Stimulated activated CD8-positive, alpha-beta memory T cell treated with anti-CD3 and anti-CD28 coated beads, Interleukin-4, amount 100 ng/mL, for 24 hours (primary cell): ENCODE measurements at regions not wholly inside any gene's neighbourhood (a gene's known extent, or its start where the extent isn't known, plus 50 kb on each side); places are given as distances from the start of the nearest gene placed in this dataset.

Experiments
- DNase-seq: peaks from one replicate; pipeline ENCODE4 v3.0.0-alpha.2; 2020; ENCODE audit warnings: low read depth

DNA sequence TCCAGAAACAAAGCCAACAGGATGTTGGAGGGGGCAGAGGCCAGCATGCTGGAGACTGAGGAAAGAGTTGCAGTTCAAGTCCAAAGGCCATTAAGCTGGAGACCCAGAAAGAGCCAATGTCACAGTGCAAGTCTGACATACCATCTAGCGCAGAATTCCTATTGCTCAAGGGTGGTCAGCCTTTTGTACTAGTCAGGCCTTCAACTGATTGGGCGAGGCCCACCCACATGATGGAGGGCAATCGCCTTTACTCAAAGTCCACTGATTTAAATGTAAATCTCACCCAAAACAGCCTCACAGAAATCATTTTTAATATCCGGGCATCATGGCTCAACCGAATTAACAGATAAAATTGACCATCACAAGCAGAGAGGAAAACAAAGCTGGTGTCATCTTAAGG lies 113.9 kb downstream of the RCN1 start:
- DNase-seq, result no peak

- DNase-seq, result no peak
Measured at GRCh38 chr11:32210556-32210955, 119.7 kb downstream of the RCN1 start.

DNA sequence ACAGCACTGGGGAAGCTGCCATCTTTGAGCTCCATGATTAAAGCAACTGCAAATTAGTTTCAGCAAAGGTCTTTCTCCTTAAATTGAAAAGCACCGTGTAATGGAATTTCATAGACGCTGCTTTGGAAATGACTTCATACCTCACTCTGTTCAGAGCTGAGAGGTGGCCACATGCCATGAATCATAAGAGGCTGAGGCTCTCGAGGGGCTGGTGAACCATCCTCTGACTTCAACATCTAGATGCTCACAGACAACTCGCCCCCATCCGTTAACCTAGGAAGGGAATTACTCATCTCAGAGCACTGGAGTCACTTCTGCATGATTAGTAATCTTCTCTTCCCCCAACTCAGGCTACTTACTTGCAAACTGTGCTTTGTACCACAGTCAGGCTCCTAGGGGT lies 122.3 kb downstream of the RCN1 start:
- DNase-seq, result no peak

DNA sequence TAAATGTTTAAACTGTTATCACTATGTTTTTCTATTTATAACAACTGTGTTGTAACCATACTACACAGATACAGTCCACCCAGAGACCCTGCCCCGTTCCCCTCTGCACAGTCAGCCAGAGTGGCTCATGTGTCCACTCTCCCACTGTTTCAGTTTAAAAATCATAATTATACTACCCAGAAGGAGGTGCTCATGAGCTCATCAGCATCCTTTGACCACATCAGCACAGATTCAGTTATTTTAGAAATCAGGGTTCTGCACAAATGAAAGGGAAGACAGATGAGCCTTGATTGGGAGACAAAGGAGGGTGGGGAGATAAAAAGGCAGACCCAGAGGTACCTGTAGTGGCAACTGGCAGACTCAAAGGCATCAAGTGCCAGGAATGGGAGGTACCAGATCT lies 124.3 kb downstream of the RCN1 start:
- DNase-seq, result no peak

GRCh38 chr11:32216749-32217148 lies 125.9 kb downstream of the RCN1 start:
- DNase-seq, result no peak

DNA sequence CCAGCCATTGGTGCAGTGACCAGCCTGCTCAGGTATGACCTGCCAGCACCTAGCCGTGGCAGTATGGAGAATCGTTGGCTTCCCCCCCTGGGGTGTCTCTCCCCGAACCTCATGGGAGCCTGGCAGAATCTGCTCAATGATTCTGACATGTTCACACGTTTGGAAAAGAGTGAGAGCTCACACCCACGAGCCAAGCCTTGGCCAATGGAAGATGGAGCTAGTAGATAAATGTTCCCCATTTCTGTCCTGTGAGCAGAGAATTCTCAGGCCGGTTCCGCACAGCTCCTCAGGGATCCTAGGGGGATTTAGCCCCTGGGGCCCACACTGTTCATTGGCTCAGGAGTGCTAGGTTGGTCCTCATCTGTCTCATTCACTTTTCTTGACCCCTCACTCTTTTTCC lies 128.4 kb downstream of the RCN1 start:
- no peak for DNase-seq

DNA sequence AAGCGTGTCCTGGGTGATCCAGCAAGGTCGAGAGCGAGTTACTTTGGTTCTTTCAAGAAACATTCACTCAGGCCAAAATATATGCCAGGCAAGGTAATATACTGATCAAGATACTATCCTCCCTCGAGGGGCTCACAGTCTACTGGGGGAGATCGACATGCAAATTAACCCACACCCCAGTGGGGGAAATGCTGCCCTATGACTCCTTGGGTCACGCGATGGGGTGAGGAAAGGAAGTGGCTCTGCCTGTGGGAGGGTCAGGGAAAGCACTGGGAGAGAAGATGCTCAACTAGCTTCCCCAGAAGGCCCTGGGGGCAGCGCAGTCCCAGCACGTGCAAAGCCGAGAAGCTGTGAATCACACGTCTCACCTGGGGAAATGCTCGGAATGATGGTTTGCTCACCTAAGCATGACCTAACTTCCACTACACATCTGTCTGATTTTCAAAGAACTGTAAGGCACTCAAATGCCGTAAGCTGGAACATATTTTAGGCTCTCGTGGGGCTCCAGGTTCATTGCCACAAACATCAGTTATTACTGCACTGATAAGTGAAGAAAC lies 130.7 kb downstream of the RCN1 start:
- no peak for DNase-seq

GRCh38 chr11:32224580-32224979 lies 133.7 kb downstream of the RCN1 start:
- DNase-seq, result no peak

- DNase-seq, result no peak
Measured at GRCh38 chr11:32225571-32226285, 134.9 kb downstream of the RCN1 start.

GRCh38 chr11:32226480-32226879 lies 135.6 kb downstream of the RCN1 start:
- no peak for DNase-seq

- DNase-seq, result no peak
Measured at GRCh38 chr11:32229576-32230240, 138.8 kb downstream of the RCN1 start.

DNA sequence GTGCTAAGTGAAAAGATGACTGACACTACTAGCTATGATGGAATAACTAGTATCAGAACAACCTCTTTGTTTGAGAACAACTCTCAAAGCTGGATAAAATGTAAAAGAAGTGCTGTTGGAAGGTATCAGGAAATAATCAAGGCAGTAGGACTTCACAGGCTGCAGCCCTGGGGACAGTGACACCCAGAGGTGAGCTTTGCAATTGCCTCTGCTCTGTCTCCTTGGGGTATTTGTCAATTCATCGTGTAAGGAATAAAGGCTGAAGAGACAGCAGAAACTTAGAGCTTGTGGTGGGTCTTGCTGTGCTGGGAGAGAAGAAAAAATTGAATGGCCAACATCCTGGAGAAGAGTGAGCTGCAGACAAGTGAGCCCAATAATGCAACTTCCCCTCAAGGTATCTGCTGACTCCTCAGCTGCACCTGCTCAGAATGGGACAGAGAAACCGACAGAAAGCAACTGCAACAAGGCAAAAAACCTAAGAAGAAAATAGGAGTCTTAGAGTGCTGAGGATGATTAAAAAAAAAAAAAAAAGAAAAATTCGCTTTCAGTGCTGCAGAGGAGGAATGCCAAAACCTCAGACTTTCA lies 141.1 kb downstream of the RCN1 start:
- no peak for DNase-seq

DNA sequence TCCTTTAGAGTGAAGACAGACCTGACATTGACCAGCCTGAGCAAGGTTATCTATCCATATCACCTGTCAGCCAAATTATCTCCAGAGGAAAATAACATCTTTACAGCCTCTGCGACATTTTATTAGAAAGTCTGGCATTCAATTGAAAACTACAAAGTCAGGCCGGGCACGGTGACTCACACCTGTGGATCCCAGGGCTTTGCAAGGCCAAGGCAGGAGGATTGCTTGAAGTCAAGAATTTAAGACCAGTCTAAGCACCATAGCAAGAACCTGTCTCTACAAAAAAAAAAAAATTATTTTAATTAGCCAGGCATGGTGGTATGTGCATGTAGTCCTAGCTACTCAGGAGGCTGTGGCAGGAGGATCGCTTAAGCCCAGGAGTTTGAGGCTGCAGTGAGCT lies 141.6 kb downstream of the RCN1 start:
- no peak for DNase-seq

GRCh38 chr11:32233276-32233675 lies 142.4 kb downstream of the RCN1 start:
- no peak for DNase-seq

GRCh38 chr11:32233928-32234327 lies 143.1 kb downstream of the RCN1 start:
- no peak for DNase-seq

DNA sequence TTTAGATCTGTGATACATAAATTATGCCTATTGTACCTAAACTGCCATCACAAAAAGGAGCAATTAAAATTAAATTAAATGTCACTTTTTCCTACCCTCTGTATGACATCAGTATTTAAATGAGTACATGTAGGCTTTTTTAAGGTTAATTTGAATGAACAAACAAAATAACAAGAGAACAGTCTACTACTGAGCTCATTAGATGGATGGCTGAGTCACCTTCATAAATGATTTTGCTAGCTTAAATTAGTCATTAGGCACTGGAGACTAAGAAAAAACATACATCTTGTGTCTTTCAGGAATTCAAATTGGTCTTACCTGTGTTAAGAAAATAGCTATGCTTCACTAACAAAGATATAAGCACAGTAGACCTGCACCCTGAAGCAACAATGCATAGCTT lies 153.6 kb downstream of the RCN1 start:
- DNase-seq, result no peak

DNA sequence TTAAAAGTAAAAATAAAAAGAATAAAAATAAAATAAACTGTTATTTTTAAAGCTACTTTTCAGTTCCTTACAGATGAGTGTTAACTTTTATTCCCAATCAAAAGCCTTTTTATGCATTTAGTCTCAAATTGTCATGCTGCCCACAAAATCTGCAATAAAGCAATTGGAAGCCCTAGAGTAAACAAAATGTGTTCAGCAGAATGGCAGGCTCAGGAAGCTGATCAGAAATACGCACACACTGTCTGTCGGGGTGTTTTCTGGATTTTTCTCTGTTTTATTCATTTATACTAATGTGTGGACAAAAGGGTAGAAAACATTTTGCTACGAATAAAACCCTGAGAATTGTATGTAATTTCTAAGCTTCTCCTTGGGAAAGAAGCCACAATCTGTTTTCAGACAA lies 162.8 kb downstream of the RCN1 start:
- DNase-seq, result no peak

GRCh38 chr11:32255841-32256240 lies 165.0 kb downstream of the RCN1 start:
- DNase-seq, result no peak

GRCh38 chr11:32256466-32256865 lies 165.6 kb downstream of the RCN1 start:
- DNase-seq, result no peak

- no peak for DNase-seq
Measured at GRCh38 chr11:32259641-32260081, 168.8 kb downstream of the RCN1 start.

- no peak for DNase-seq
Measured at GRCh38 chr11:32262367-32262766, 171.5 kb downstream of the RCN1 start.

DNA sequence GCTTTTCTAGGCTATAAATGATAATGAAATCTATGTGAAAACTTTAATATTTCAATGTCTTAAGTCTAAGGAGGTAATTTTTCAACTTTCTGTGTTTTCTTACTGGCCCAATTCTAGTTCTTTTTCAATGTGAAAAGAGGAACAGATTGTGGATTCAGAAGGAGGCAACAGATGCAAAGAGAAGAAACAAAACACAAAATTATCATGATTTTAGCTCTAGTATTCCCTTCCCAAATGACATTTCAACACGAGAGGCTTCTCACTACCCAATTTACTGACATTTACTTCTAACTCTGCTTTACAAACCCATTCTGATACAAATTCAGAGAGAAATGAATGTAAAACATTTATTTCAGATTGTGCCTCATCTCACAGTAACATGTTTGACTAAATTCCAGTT lies 169.4 kb downstream of the WT1 start:
- no peak for DNase-seq

GRCh38 chr11:32266601-32267000 lies 168.7 kb downstream of the WT1 start:
- DNase-seq, result no peak
